GM18951 (cell line): ENCODE measurements at regions not wholly inside any gene's neighbourhood (a gene's known extent, or its start where the extent isn't known, plus 50 kb on each side); places are given as distances from the start of the nearest gene placed in this dataset.

Source experiments
- POLR2A ChIP-seq: IDR thresholded peaks from 4 replicates; pipeline ENCODE4 v1.6.1; 2011; ENCODE audit warnings: mild to moderate bottlenecking; ENCODE audit not compliant: insufficient read length, insufficient read depth; ENCODE audit errors: extremely low read depth
- in situ Hi-C: fragments of 300-500 bp; cut with MboI; formaldehyde crosslinking; loops from one replicate; pipeline ENCODE4 v1.12.0; 2022; ENCODE audit warnings: low sequenced_read_pairs, mixed read lengths, inconsistent platforms; ENCODE audit not compliant: unreplicated experiment

GRCh38 chr1:80987824-80988223 lies 812.9 kb upstream of the ADGRL2 start:
- in situ Hi-C loops, result no loop called here
- TF ChIP-seq POLR2A, result no peak

GRCh38 chr1:80987106-80987505 lies 813.6 kb upstream of the ADGRL2 start:
- TF ChIP-seq POLR2A, result no peak
- in situ Hi-C loops, result no loop called here

- TF ChIP-seq POLR2A, result no peak
- in situ Hi-C loops, result no loop called here
These were observed 817.9 kb upstream of the ADGRL2 start for GRCh38 chr1:80982831-80983230.

GRCh38 chr1:80973101-80973500 lies 827.6 kb upstream of the ADGRL2 start:
- in situ Hi-C loops, result no loop called here

GRCh38 chr1:80966266-80966665 lies 834.5 kb upstream of the ADGRL2 start:
- in situ Hi-C loops, result no loop called here
- TF ChIP-seq POLR2A, result no peak

More at GRCh38 chr1:80973101-80973500, 827.6 kb upstream of the ADGRL2 start:
- TF ChIP-seq POLR2A, result no peak

GRCh38 chr1:80962564-80962963 lies 838.2 kb upstream of the ADGRL2 start:
- in situ Hi-C loops, result no loop called here
- no peak for TF ChIP-seq POLR2A

GRCh38 chr1:80961464-80962190 lies 839.1 kb upstream of the ADGRL2 start:
- in situ Hi-C loops, result no loop called here
- TF ChIP-seq POLR2A, result no peak

GRCh38 chr1:80933346-80933745 lies 867.4 kb upstream of the ADGRL2 start:
- TF ChIP-seq POLR2A, result no peak
- in situ Hi-C loops, result no loop called here

- no peak for TF ChIP-seq POLR2A
- in situ Hi-C loops, result no loop called here
These were observed 869.6 kb upstream of the ADGRL2 start for GRCh38 chr1:80931178-80931577.

- in situ Hi-C loops, result no loop called here
These were observed 870.7 kb upstream of the ADGRL2 start for GRCh38 chr1:80929868-80930508.

GRCh38 chr1:80926531-80926930 lies 874.2 kb upstream of the ADGRL2 start:
- TF ChIP-seq POLR2A, result no peak
- in situ Hi-C loops, result no loop called here

More at GRCh38 chr1:80929868-80930508, 870.7 kb upstream of the ADGRL2 start:
- TF ChIP-seq POLR2A, result no peak

GRCh38 chr1:80925130-80925805 lies 875.5 kb upstream of the ADGRL2 start:
- in situ Hi-C loops, result no loop called here
- no peak for TF ChIP-seq POLR2A

- in situ Hi-C loops, result no loop called here
- TF ChIP-seq POLR2A, result no peak
These were observed 876.4 kb upstream of the ADGRL2 start for GRCh38 chr1:80924290-80924689.

GRCh38 chr1:80922906-80923305 lies 877.8 kb upstream of the ADGRL2 start:
- no peak for TF ChIP-seq POLR2A
- in situ Hi-C loops, result no loop called here
